Esophagus muscularis mucosa (tissue), 4 donors: ENCODE measurements at regions not wholly inside any gene's neighbourhood (a gene's known extent, or its start where the extent isn't known, plus 50 kb on each side); places are given as distances from the start of the nearest gene placed in this dataset.

ENCODE experiments used
- DNase-seq: peaks from one replicate; pipeline ENCODE4 v3.0.0-alpha.2; 2017; ENCODE audit errors: extremely low spot score
- H3K27ac ChIP-seq, 4 donors: fragments of 200-600 bp; sonication (generic); replicated peaks in 1 of 4; 1 replicate in 3 of 4; 2 replicates in 1 of 4; pipeline ENCODE4 v1.5.1; 2016 to 2019; ENCODE audit warnings: mild to moderate bottlenecking in 1 of 4
- H3K27me3 ChIP-seq, 4 donors: fragments of 200-600 bp; sonication (generic); one replicate each; pipeline versions ENCODE4 v1.5.1 to v1.6.0; 2016 to 2019
- H3K36me3 ChIP-seq, 4 donors: fragments of 200-600 bp; sonication (generic); one replicate each; pipeline ENCODE4 v1.5.1; 2016 to 2019
- H3K4me1 ChIP-seq, 4 donors: fragments of 200-600 bp; sonication (generic); one replicate each; pipeline ENCODE4 v1.5.1; 2016 to 2019
- H3K4me3 ChIP-seq, 4 donors: fragments of 200-600 bp; sonication (generic); 1 replicate in 2 of 4; 2 replicates in 2 of 4; pipeline ENCODE4 v1.5.1; 2016 to 2019; ENCODE audit warnings: mild to moderate bottlenecking in 4 of 4, moderate library complexity in 1 of 4
- H3K9me3 ChIP-seq, 4 donors: fragments of 200-600 bp; sonication (generic); 1 replicate in 3 of 4; 2 replicates in 1 of 4; pipeline ENCODE4 v1.5.1; 2016 to 2019
- CTCF ChIP-seq, 3 experiments: fragments of 200-600 bp in 2 of 3; fragments of 450-650 bp in 1 of 3; sonication (generic) in 2 of 3; IDR thresholded peaks; one replicate each; pipeline ENCODE4 v1.5.1; 2017 to 2019; ENCODE audit warnings: antibody characterized with exemption in 3 of 3, mild to moderate bottlenecking in 2 of 3, moderate library complexity in 1 of 3
- EP300 ChIP-seq: sonication (generic); formaldehyde crosslinking; IDR thresholded peaks from one replicate; pipeline ENCODE4 v1.6.1; 2017; ENCODE audit warnings: antibody characterized with exemption
- POLR2A ChIP-seq: fragments of 450-650 bp; IDR thresholded peaks from one replicate; pipeline ENCODE4 v1.6.1; 2017; ENCODE audit warnings: antibody characterized with exemption, moderate library complexity, mild to moderate bottlenecking, low read depth
- POLR2AphosphoS5 ChIP-seq, 2 donors: sonication (generic); formaldehyde crosslinking; IDR thresholded peaks; one replicate each; pipeline ENCODE4 v1.6.1; 2017; ENCODE audit warnings: antibody characterized with exemption in 2 of 2
- WGBS: methylation state at CpG from one replicate; pipeline ENCODE4 v1.1.5; 2018; 5-methylcytosine and 5-hydroxymethylcytosine counted together
- intact Hi-C: fragments of 100-400 bp; cut with DNase I; formaldehyde crosslinking; loops from one replicate; pipeline ENCODE4 v1.15.1; 2023

GRCh38 chrY:11022734-11023133 lies 1495.1 kb downstream of the TSPY10 start:
- Histone ChIP-seq H3K9me3 (no peaks in the 10 kb centered on the region), H3K36me3 (no peaks in the 10 kb centered on the region), H3K27ac (no peak overlapping the region), H3K4me3 (no peak overlapping the region), H3K27me3 (no peaks in the 10 kb centered on the region), H3K4me1 (no peaks in the 10 kb centered on the region)
- intact Hi-C loops, result no loop called here
- WGBS, result no CpG with 5 or more reads among the region's 1 CpG
- DNase-seq, result no peak
- TF ChIP-seq POLR2AphosphoS5 (IDR thresholded peaks at IDR 0.05), result no peak

GRCh38 chrY:11044234-11044883 lies 1516.7 kb downstream of the TSPY10 start:
- Histone ChIP-seq H3K4me1 (no peaks in the 10 kb centered on the region), H3K27ac (no peak overlapping the region), H3K36me3 (no peaks in the 10 kb centered on the region), H3K4me3 (no peak overlapping the region), H3K9me3 (no peaks in the 10 kb centered on the region), H3K27me3 (no peaks in the 10 kb centered on the region)
- TF ChIP-seq EP300 (no peak), POLR2AphosphoS5 (IDR thresholded peaks at IDR 0.05) (no peak), POLR2A (no peak), CTCF (IDR thresholded peaks at IDR 0.05) (no peak)
- intact Hi-C loops, result no loop called here
- WGBS, result no CpG with 5 or more reads among the region's 7 CpGs
- no peak for DNase-seq

- Histone ChIP-seq H3K4me3 (no peak overlapping the region), H3K4me1 (no peaks in the 10 kb centered on the region), H3K36me3 (no peaks in the 10 kb centered on the region), H3K9me3 (no peaks in the 10 kb centered on the region), H3K27me3 (no peaks in the 10 kb centered on the region), H3K27ac (no peak overlapping the region)
- DNase-seq, result no peak
- WGBS, result no CpG with 5 or more reads among the region's 9 CpGs
- TF ChIP-seq EP300 (no peak), POLR2A (no peak), POLR2AphosphoS5 (IDR thresholded peaks at IDR 0.05) (no peak), CTCF (IDR thresholded peaks at IDR 0.05) (no peak)
- intact Hi-C loops, result no loop called here
These were observed 1535.8 kb downstream of the TSPY10 start for GRCh38 chrY:11063486-11063885.

GRCh38 chrY:11063960-11064359 lies 1536.3 kb downstream of the TSPY10 start:
- DNase-seq, result no peak
- Histone ChIP-seq H3K36me3 (no peaks in the 10 kb centered on the region), H3K27ac (no peak overlapping the region), H3K4me1 (no peaks in the 10 kb centered on the region), H3K27me3 (no peaks in the 10 kb centered on the region), H3K9me3 (no peaks in the 10 kb centered on the region), H3K4me3 (no peak overlapping the region)
- no CpG with 5 or more reads among the region's 2 CpGs for WGBS
- no peak for TF ChIP-seq POLR2A
- no peak for TF ChIP-seq POLR2AphosphoS5 (IDR thresholded peaks at IDR 0.05)
- no peak for TF ChIP-seq CTCF (IDR thresholded peaks at IDR 0.05)
- no peak for TF ChIP-seq EP300
- intact Hi-C loops, result no loop called here

- Histone ChIP-seq H3K36me3 (no peaks in the 10 kb centered on the region), H3K4me1 (no peaks in the 10 kb centered on the region), H3K4me3 (no peak overlapping the region), H3K27me3 (no peaks in the 10 kb centered on the region), H3K27ac (no peak overlapping the region), H3K9me3 (no peaks in the 10 kb centered on the region)
- DNase-seq, result no peak
- intact Hi-C loops, result no loop called here
- TF ChIP-seq CTCF (IDR thresholded peaks at IDR 0.05) (no peak), POLR2A (no peak), POLR2AphosphoS5 (IDR thresholded peaks at IDR 0.05) (no peak), EP300 (no peak)
- WGBS, result no CpG with 5 or more reads among the region's 1 CpG
These were observed 1536.7 kb downstream of the TSPY10 start for GRCh38 chrY:11064376-11064775.
